Muscle of back (tissue), 3 donors: ENCODE measurements at regions not wholly inside any gene's neighbourhood (a gene's known extent, or its start where the extent isn't known, plus 50 kb on each side); places are given as distances from the start of the nearest gene placed in this dataset.

Experiments
- DNase-seq, 3 donors: peaks; one replicate each; pipeline versions ENCODE4 v3.0.0 to v3.0.0-alpha.2; 2013

- DNase-seq = no peak
These were observed 1175.4 kb upstream of the TENM4 start for GRCh38 chr11:80616070-80616800.

- DNase-seq = no peak
These were observed 1172.8 kb upstream of the TENM4 start for GRCh38 chr11:80613655-80614054.

- DNase-seq = no peak
These were observed 1169.7 kb upstream of the TENM4 start for GRCh38 chr11:80610516-80610915.

- no peak for DNase-seq
These were observed 1162.6 kb upstream of the TENM4 start for GRCh38 chr11:80603472-80603871.

- no peak for DNase-seq
These were observed 1158.1 kb upstream of the TENM4 start for GRCh38 chr11:80598905-80599304.

- DNase-seq = no peak
These were observed 1155.5 kb upstream of the TENM4 start for GRCh38 chr11:80596291-80596810.

- DNase-seq = no peak
These were observed 1154.2 kb upstream of the TENM4 start for GRCh38 chr11:80595011-80595410.

GRCh38 chr11:80593648-80594374 lies 1153.0 kb upstream of the TENM4 start:
- DNase-seq = no peak

- DNase-seq = no peak
These were observed 1151.7 kb upstream of the TENM4 start for GRCh38 chr11:80592546-80592945.

- DNase-seq = no peak
These were observed 1147.1 kb upstream of the TENM4 start for GRCh38 chr11:80587906-80588305.

- DNase-seq = no peak
These were observed 1145.6 kb upstream of the TENM4 start for GRCh38 chr11:80586464-80586863.

GRCh38 chr11:80584661-80585060 lies 1143.8 kb upstream of the TENM4 start:
- no peak for DNase-seq

- DNase-seq = no peak
These were observed 1129.0 kb upstream of the TENM4 start for GRCh38 chr11:80569832-80570231.

- DNase-seq = peak in 1 of 3 donors; percentile 2
These were observed 1124.4 kb upstream of the TENM4 start for GRCh38 chr11:80565231-80565630.

GRCh38 chr11:80562523-80563125 lies 1121.8 kb upstream of the TENM4 start:
- no peak for DNase-seq

- no peak for DNase-seq
These were observed 1119.1 kb upstream of the TENM4 start for GRCh38 chr11:80559942-80560341.

- no peak for DNase-seq
These were observed 1112.7 kb upstream of the TENM4 start for GRCh38 chr11:80553565-80553964.

- DNase-seq = no peak
These were observed 1101.9 kb upstream of the TENM4 start for GRCh38 chr11:80542704-80543103.

- DNase-seq = no peak
These were observed 1097.2 kb upstream of the TENM4 start for GRCh38 chr11:80538040-80538439.

GRCh38 chr11:80533463-80533862 lies 1092.6 kb upstream of the TENM4 start:
- no peak for DNase-seq

GRCh38 chr11:80532633-80533232 lies 1091.9 kb upstream of the TENM4 start:
- no peak for DNase-seq

GRCh38 chr11:80529726-80530125 lies 1088.9 kb upstream of the TENM4 start:
- DNase-seq = no peak
